ENCODE measurements at regions not wholly inside any gene's neighbourhood (a gene's known extent, or its start where the extent isn't known, plus 50 kb on each side); places are given as distances from the start of the nearest gene placed in this dataset.

DNA sequence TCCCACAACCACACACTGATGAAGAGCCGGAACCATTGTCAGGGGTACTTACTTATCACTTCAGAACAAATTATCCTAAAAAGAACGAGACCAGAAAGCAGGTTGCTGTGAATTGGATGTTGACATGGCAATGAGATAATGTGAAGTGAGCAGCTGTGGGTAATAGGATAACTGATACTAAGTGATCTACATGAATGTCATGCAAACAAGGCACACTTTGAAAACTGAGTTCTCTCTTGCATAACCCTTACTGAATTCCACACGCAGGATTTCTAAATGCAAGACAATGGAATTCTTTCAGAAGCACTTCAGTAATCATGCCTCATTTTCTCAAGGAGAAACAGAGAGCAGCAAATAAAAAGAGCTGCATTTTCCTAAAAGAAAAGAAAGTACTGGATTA, 242.5 kb upstream of the TMEM229A start:
- Histone ChIP-seq H3F3A (ENCODE audit: low read depth) (no peaks in the 10 kb centered on the region), H3K36me3 (no peaks in the 10 kb centered on the region), H3K9me3 (ENCODE audit: low read depth) (no peaks in the 10 kb centered on the region), H3K79me2 (ENCODE audit: low read depth) (no peaks in the 10 kb centered on the region), H3K27ac (no peak overlapping the region), H2AFZ (replicated peaks) (peak overlapping the region; percentile 13), H3K4me1 (no peaks in the 10 kb centered on the region), H3K4me3 (no peak overlapping the region), H3K9ac (no peak overlapping the region), H4K20me1 (ENCODE audit: low read depth) (no peaks in the 10 kb centered on the region), H3K27me3 (no peaks in the 10 kb centered on the region), H3K4me2 (no peak overlapping the region)
- Mint-ChIP-seq H3K36me3 (no peaks in the 10 kb centered on the region), H3K9me3 (no peaks in the 10 kb centered on the region), H3K27me3 (ENCODE audit: insufficient read depth, low read depth) (no peaks in the 10 kb centered on the region), H3K4me1 (no peaks in the 10 kb centered on the region), H3K4me3 (no peak overlapping the region), H3K27ac (no peak overlapping the region)
- DNase-seq (ENCODE audit: low spot score), result no peak
- no peak for TF ChIP-seq EZH2 (IDR thresholded peaks at IDR 0.05)
- TF ChIP-seq, protein P1, sequence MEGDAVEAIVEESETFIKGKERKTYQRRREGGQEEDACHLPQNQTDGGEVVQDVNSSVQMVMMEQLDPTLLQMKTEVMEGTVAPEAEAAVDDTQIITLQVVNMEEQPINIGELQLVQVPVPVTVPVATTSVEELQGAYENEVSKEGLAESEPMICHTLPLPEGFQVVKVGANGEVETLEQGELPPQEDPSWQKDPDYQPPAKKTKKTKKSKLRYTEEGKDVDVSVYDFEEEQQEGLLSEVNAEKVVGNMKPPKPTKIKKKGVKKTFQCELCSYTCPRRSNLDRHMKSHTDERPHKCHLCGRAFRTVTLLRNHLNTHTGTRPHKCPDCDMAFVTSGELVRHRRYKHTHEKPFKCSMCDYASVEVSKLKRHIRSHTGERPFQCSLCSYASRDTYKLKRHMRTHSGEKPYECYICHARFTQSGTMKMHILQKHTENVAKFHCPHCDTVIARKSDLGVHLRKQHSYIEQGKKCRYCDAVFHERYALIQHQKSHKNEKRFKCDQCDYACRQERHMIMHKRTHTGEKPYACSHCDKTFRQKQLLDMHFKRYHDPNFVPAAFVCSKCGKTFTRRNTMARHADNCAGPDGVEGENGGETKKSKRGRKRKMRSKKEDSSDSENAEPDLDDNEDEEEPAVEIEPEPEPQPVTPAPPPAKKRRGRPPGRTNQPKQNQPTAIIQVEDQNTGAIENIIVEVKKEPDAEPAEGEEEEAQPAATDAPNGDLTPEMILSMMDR (IDR thresholded peaks at IDR 0.05), result no peak
- TF ChIP-seq EZH2phosphoT487 (IDR thresholded peaks at IDR 0.05), result no peak

DNA sequence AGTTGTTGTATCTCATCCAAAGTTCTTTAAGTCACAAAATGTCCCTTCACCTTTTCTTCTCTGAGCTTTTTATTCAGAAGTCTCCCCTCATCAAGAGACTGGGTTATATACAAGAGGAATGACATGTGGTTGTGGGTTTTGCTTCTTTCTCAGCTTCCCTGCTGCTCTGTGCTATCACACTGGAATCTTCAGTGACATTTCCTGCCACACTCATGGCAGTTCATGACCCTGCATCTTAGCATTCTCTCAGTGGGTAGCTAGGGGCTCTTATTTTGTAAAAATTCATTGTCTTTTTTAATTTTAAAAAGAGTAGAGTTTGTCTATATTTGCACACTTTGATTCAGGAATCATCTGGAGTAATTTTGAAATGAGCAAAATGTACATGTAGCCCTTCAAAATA, 236.9 kb upstream of the TMEM229A start:
- Mint-ChIP-seq H3K4me1 (peaks cover 5% of the 10 kb centered on the region), H3K36me3 (no peaks in the 10 kb centered on the region), H3K27me3 (ENCODE audit: insufficient read depth, low read depth) (no peaks in the 10 kb centered on the region), H3K4me3 (no peak overlapping the region), H3K27ac (no peak overlapping the region), H3K9me3 (no peaks in the 10 kb centered on the region)
- no peak for DNase-seq (ENCODE audit: low spot score)
- Histone ChIP-seq H3K4me2 (no peak overlapping the region), H2AFZ (replicated peaks) (no peak overlapping the region), H4K20me1 (ENCODE audit: low read depth) (no peaks in the 10 kb centered on the region), H3K79me2 (ENCODE audit: low read depth) (no peaks in the 10 kb centered on the region), H3F3A (ENCODE audit: low read depth) (no peaks in the 10 kb centered on the region), H3K9me3 (ENCODE audit: low read depth) (no peaks in the 10 kb centered on the region), H3K4me3 (no peak overlapping the region), H3K4me1 (no peaks in the 10 kb centered on the region), H3K27me3 (no peaks in the 10 kb centered on the region), H3K27ac (no peak overlapping the region), H3K9ac (no peak overlapping the region), H3K36me3 (no peaks in the 10 kb centered on the region)
- TF ChIP-seq EZH2phosphoT487 (IDR thresholded peaks at IDR 0.05), result no peak
- TF ChIP-seq, protein P1 (IDR thresholded peaks at IDR 0.05), result no peak
- TF ChIP-seq EZH2 (IDR thresholded peaks at IDR 0.05), result no peak

DNA sequence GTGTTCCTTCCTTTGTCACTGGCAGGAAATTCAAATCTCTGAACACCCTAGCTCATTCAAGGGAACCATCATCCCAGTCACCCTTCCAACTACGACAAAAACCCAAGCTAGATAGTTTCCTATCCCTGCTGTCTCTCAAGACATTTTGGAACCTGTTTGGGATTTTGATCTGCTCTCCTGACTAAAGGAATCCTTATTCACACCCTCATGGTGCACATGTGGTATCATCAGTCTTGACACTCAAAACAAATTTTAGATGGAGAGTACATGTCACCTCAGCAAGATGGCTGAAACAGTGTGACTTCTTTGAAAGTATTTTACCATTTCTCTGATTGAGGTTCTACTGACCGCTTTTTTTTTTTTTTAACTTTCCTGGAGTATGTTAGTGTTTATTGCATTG, 234.3 kb upstream of the TMEM229A start:
- Mint-ChIP-seq H3K4me3 (no peak overlapping the region), H3K9me3 (no peaks in the 10 kb centered on the region), H3K36me3 (no peaks in the 10 kb centered on the region), H3K27me3 (ENCODE audit: insufficient read depth, low read depth) (no peaks in the 10 kb centered on the region), H3K27ac (no peak overlapping the region), H3K4me1 (peaks cover 13% of the 10 kb centered on the region)
- no peak overlapping the region for H3K27ac ChIP-seq
- H3F3A ChIP-seq (ENCODE audit: low read depth), result no peaks in the 10 kb centered on the region
- TF ChIP-seq, protein P1 (IDR thresholded peaks at IDR 0.05), result no peak
- no peak for TF ChIP-seq EZH2phosphoT487 (IDR thresholded peaks at IDR 0.05)
- TF ChIP-seq EZH2 (IDR thresholded peaks at IDR 0.05), result no peak
- no peaks in the 10 kb centered on the region for H3K36me3 ChIP-seq
- H3K27me3 ChIP-seq, result no peaks in the 10 kb centered on the region
- no peak overlapping the region for H3K4me2 ChIP-seq
- H3K4me3 ChIP-seq, result no peak overlapping the region
- DNase-seq (ENCODE audit: low spot score), result no peak
- H2AFZ ChIP-seq (replicated peaks), result peak overlapping the region; percentile 57
- H3K9ac ChIP-seq, result no peak overlapping the region
- no peaks in the 10 kb centered on the region for H3K4me1 ChIP-seq
- no peaks in the 10 kb centered on the region for H4K20me1 ChIP-seq (ENCODE audit: low read depth)
- H3K9me3 ChIP-seq (ENCODE audit: low read depth), result no peaks in the 10 kb centered on the region
- H3K79me2 ChIP-seq (ENCODE audit: low read depth), result no peaks in the 10 kb centered on the region
